ENCODE measurements at regions not wholly inside any gene's neighbourhood (a gene's known extent, or its start where the extent isn't known, plus 50 kb on each side); places are given as distances from the start of the nearest gene placed in this dataset.
"Not testable (repeated sequence)": the region's sequence is repeated elsewhere in the genome, so short reads cannot be mapped to it uniquely, and the experiment has no call there.

- Histone ChIP-seq H3K4me3 (ENCODE audit: low read length in 2 of 2) (no peak overlapping the region), H3K27me3 (ENCODE audit: control insufficient read depth in 2 of 2, insufficient read depth in 1 of 2, low read length in 1 of 2) (no peaks in the 10 kb centered on the region), H3K27ac (ENCODE audit: low read depth in 1 of 2, low read length in 1 of 2) (no peak overlapping the region), H3K9me3 (ENCODE audit: control insufficient read depth in 2 of 2, insufficient read depth in 1 of 2, low read length in 1 of 2) (no peaks in the 10 kb centered on the region), H3K4me1 (ENCODE audit: control insufficient read depth in 2 of 2, insufficient read depth in 2 of 2, low read length in 2 of 2) (no peaks in the 10 kb centered on the region), H3K36me3 (ENCODE audit: control insufficient read depth in 2 of 2, insufficient read depth in 2 of 2, low read length in 1 of 2) (no peaks in the 10 kb centered on the region)
- no peak for DNase-seq (ENCODE audit: low read depth in 6 of 9, low spot score in 9 of 9)
- 89% methylated on average over 8 of the region's 8 CpGs for WGBS
These were observed 1741.9 kb upstream of the RAG2 start for GRCh38 chr11:38339835-38340440.

- 93% methylated on average over 5 of the region's 5 CpGs for WGBS
- not testable (repeated sequence) for H3K36me3 ChIP-seq (ENCODE audit: control insufficient read depth in 2 of 2, insufficient read depth in 2 of 2, low read length in 1 of 2); H3K4me3 ChIP-seq (ENCODE audit: low read length in 2 of 2); H3K27ac ChIP-seq (ENCODE audit: low read depth in 1 of 2, low read length in 1 of 2); H3K4me1 ChIP-seq (ENCODE audit: control insufficient read depth in 2 of 2, insufficient read depth in 2 of 2, low read length in 2 of 2); DNase-seq (ENCODE audit: low read depth in 6 of 9, low spot score in 9 of 9); H3K27me3 ChIP-seq (ENCODE audit: control insufficient read depth in 2 of 2, insufficient read depth in 1 of 2, low read length in 1 of 2); H3K9me3 ChIP-seq (ENCODE audit: control insufficient read depth in 2 of 2, insufficient read depth in 1 of 2, low read length in 1 of 2)
These were observed 1740.0 kb upstream of the RAG2 start for GRCh38 chr11:38338022-38338421.

- 91% methylated on average over 3 of the region's 3 CpGs for WGBS
- H3K36me3 ChIP-seq (ENCODE audit: control insufficient read depth in 2 of 2, insufficient read depth in 2 of 2, low read length in 1 of 2), result no peaks in the 10 kb centered on the region
- no peak overlapping the region for H3K4me3 ChIP-seq (ENCODE audit: low read length in 2 of 2)
- DNase-seq (ENCODE audit: low read depth in 6 of 9, low spot score in 9 of 9), result no peak
- H3K27me3 ChIP-seq (ENCODE audit: control insufficient read depth in 2 of 2, insufficient read depth in 1 of 2, low read length in 1 of 2), result no peaks in the 10 kb centered on the region
- H3K27ac ChIP-seq (ENCODE audit: low read depth in 1 of 2, low read length in 1 of 2), result no peak overlapping the region
- no peaks in the 10 kb centered on the region for H3K9me3 ChIP-seq (ENCODE audit: control insufficient read depth in 2 of 2, insufficient read depth in 1 of 2, low read length in 1 of 2)
- no peaks in the 10 kb centered on the region for H3K4me1 ChIP-seq (ENCODE audit: control insufficient read depth in 2 of 2, insufficient read depth in 2 of 2, low read length in 2 of 2)
These were observed 1734.0 kb upstream of the RAG2 start for GRCh38 chr11:38332046-38332445.

GRCh38 chr11:38330578-38330977 is 1732.5 kb upstream of the RAG2 start:
- no peak overlapping the region for H3K4me3 ChIP-seq (ENCODE audit: low read length in 2 of 2)
- 79% methylated on average over 3 of the region's 3 CpGs for WGBS
- H3K27ac ChIP-seq (ENCODE audit: low read depth in 1 of 2, low read length in 1 of 2), result no peak overlapping the region
- H3K4me1 ChIP-seq (ENCODE audit: control insufficient read depth in 2 of 2, insufficient read depth in 2 of 2, low read length in 2 of 2), result no peaks in the 10 kb centered on the region
- H3K9me3 ChIP-seq (ENCODE audit: control insufficient read depth in 2 of 2, insufficient read depth in 1 of 2, low read length in 1 of 2), result no peaks in the 10 kb centered on the region
- H3K27me3 ChIP-seq (ENCODE audit: control insufficient read depth in 2 of 2, insufficient read depth in 1 of 2, low read length in 1 of 2), result no peaks in the 10 kb centered on the region
- DNase-seq (ENCODE audit: low read depth in 6 of 9, low spot score in 9 of 9), result no peak
- no peaks in the 10 kb centered on the region for H3K36me3 ChIP-seq (ENCODE audit: control insufficient read depth in 2 of 2, insufficient read depth in 2 of 2, low read length in 1 of 2)

GRCh38 chr11:38323961-38324761 is 1726.1 kb upstream of the RAG2 start:
- H3K4me1 ChIP-seq (ENCODE audit: control insufficient read depth in 2 of 2, insufficient read depth in 2 of 2, low read length in 2 of 2), result no peaks in the 10 kb centered on the region
- H3K9me3 ChIP-seq (ENCODE audit: control insufficient read depth in 2 of 2, insufficient read depth in 1 of 2, low read length in 1 of 2), result no peaks in the 10 kb centered on the region
- no peaks in the 10 kb centered on the region for H3K27me3 ChIP-seq (ENCODE audit: control insufficient read depth in 2 of 2, insufficient read depth in 1 of 2, low read length in 1 of 2)
- no peak overlapping the region for H3K4me3 ChIP-seq (ENCODE audit: low read length in 2 of 2)
- H3K36me3 ChIP-seq (ENCODE audit: control insufficient read depth in 2 of 2, insufficient read depth in 2 of 2, low read length in 1 of 2), result no peaks in the 10 kb centered on the region
- WGBS, result 58% methylated on average over 3 of the region's 3 CpGs
- DNase-seq (ENCODE audit: low read depth in 6 of 9, low spot score in 9 of 9), result no peak
- no peak overlapping the region for H3K27ac ChIP-seq (ENCODE audit: low read depth in 1 of 2, low read length in 1 of 2)

GRCh38 chr11:38315151-38315550 is 1717.1 kb upstream of the RAG2 start:
- H3K36me3 ChIP-seq (ENCODE audit: control insufficient read depth in 2 of 2, insufficient read depth in 2 of 2, low read length in 1 of 2), result no peaks in the 10 kb centered on the region
- H3K27ac ChIP-seq (ENCODE audit: low read depth in 1 of 2, low read length in 1 of 2), result no peak overlapping the region
- H3K4me1 ChIP-seq (ENCODE audit: control insufficient read depth in 2 of 2, insufficient read depth in 2 of 2, low read length in 2 of 2), result no peaks in the 10 kb centered on the region
- no peak overlapping the region for H3K4me3 ChIP-seq (ENCODE audit: low read length in 2 of 2)
- H3K9me3 ChIP-seq (ENCODE audit: control insufficient read depth in 2 of 2, insufficient read depth in 1 of 2, low read length in 1 of 2), result peaks cover 0 to 3% of the 10 kb centered on the region in 2 donors
- 94% methylated on average over 1 of the region's 1 CpG for WGBS
- H3K27me3 ChIP-seq (ENCODE audit: control insufficient read depth in 2 of 2, insufficient read depth in 1 of 2, low read length in 1 of 2), result no peaks in the 10 kb centered on the region
- DNase-seq (ENCODE audit: low read depth in 6 of 9, low spot score in 9 of 9), result no peak

GRCh38 chr11:38307455-38307854 is 1709.4 kb upstream of the RAG2 start:
- Histone ChIP-seq H3K27me3 (ENCODE audit: control insufficient read depth in 2 of 2, insufficient read depth in 1 of 2, low read length in 1 of 2) (no peaks in the 10 kb centered on the region), H3K36me3 (ENCODE audit: control insufficient read depth in 2 of 2, insufficient read depth in 2 of 2, low read length in 1 of 2) (no peaks in the 10 kb centered on the region), H3K27ac (ENCODE audit: low read depth in 1 of 2, low read length in 1 of 2) (no peak overlapping the region), H3K9me3 (ENCODE audit: control insufficient read depth in 2 of 2, insufficient read depth in 1 of 2, low read length in 1 of 2) (no peaks in the 10 kb centered on the region), H3K4me1 (ENCODE audit: control insufficient read depth in 2 of 2, insufficient read depth in 2 of 2, low read length in 2 of 2) (no peaks in the 10 kb centered on the region), H3K4me3 (ENCODE audit: low read length in 2 of 2) (no peak overlapping the region)
- no peak for DNase-seq (ENCODE audit: low read depth in 6 of 9, low spot score in 9 of 9)
- 95% methylated on average over 1 of the region's 1 CpG for WGBS

- 90% methylated on average over 6 of the region's 6 CpGs for WGBS
- H3K27ac ChIP-seq (ENCODE audit: low read depth in 1 of 2, low read length in 1 of 2), result no peak overlapping the region
- no peak for DNase-seq (ENCODE audit: low read depth in 6 of 9, low spot score in 9 of 9)
- H3K4me1 ChIP-seq (ENCODE audit: control insufficient read depth in 2 of 2, insufficient read depth in 2 of 2, low read length in 2 of 2), result no peaks in the 10 kb centered on the region
- no peaks in the 10 kb centered on the region for H3K9me3 ChIP-seq (ENCODE audit: control insufficient read depth in 2 of 2, insufficient read depth in 1 of 2, low read length in 1 of 2)
- H3K4me3 ChIP-seq (ENCODE audit: low read length in 2 of 2), result no peak overlapping the region
- H3K36me3 ChIP-seq (ENCODE audit: control insufficient read depth in 2 of 2, insufficient read depth in 2 of 2, low read length in 1 of 2), result no peaks in the 10 kb centered on the region
- H3K27me3 ChIP-seq (ENCODE audit: control insufficient read depth in 2 of 2, insufficient read depth in 1 of 2, low read length in 1 of 2), result no peaks in the 10 kb centered on the region
These were observed 1707.6 kb upstream of the RAG2 start for GRCh38 chr11:38305682-38306081.

- no peaks in the 10 kb centered on the region for H3K36me3 ChIP-seq (ENCODE audit: control insufficient read depth in 2 of 2, insufficient read depth in 2 of 2, low read length in 1 of 2)
- WGBS, result 90% methylated on average over 2 of the region's 2 CpGs
These were observed 1706.9 kb upstream of the RAG2 start for GRCh38 chr11:38304926-38305325.

More at GRCh38 chr11:38304926-38305325, 1706.9 kb upstream of the RAG2 start:
- H3K9me3 ChIP-seq (ENCODE audit: control insufficient read depth in 2 of 2, insufficient read depth in 1 of 2, low read length in 1 of 2), result no peaks in the 10 kb centered on the region
- no peaks in the 10 kb centered on the region for H3K4me1 ChIP-seq (ENCODE audit: control insufficient read depth in 2 of 2, insufficient read depth in 2 of 2, low read length in 2 of 2)
- DNase-seq (ENCODE audit: low read depth in 6 of 9, low spot score in 9 of 9), result no peak
- no peak overlapping the region for H3K27ac ChIP-seq (ENCODE audit: low read depth in 1 of 2, low read length in 1 of 2)
- H3K4me3 ChIP-seq (ENCODE audit: low read length in 2 of 2), result no peak overlapping the region
- no peaks in the 10 kb centered on the region for H3K27me3 ChIP-seq (ENCODE audit: control insufficient read depth in 2 of 2, insufficient read depth in 1 of 2, low read length in 1 of 2)
